ENCODE measurements at regions not wholly inside any gene's neighbourhood (a gene's known extent, or its start where the extent isn't known, plus 50 kb on each side); places are given as distances from the start of the nearest gene placed in this dataset.

GRCh38 chr2:153393518-153393917, 85.0 kb downstream of the RPRM start:
- no peak for TF ChIP-seq GABPA (IDR thresholded peaks at IDR 0.05 in 1 of 2, conservative IDR thresholded peaks at IDR 0.05 in 1 of 2)
- TF ChIP-seq HNF4A (conservative IDR thresholded peaks at IDR 0.05): no peak
- TF ChIP-seq CTCF (IDR thresholded peaks at IDR 0.05; ENCODE audit: low read depth, low read length, missing input control): no peak
- no peak for TF ChIP-seq FOXA1 (IDR thresholded peaks at IDR 0.05)
- no peaks in the 10 kb centered on the region for H3K9me3 ChIP-seq (ENCODE audit: control insufficient read depth in 4 of 4, low read length in 3 of 4)
- no peak overlapping the region for H3K27ac ChIP-seq (ENCODE audit: low read depth in 1 of 2, low read length in 2 of 2)
- H3K4me1 ChIP-seq (ENCODE audit: control insufficient read depth in 4 of 4, insufficient read depth in 4 of 4, low read length in 3 of 4): no peaks in the 10 kb centered on the region
- H3K27me3 ChIP-seq (ENCODE audit: control insufficient read depth in 4 of 4, insufficient read depth in 4 of 4, low read length in 3 of 4): no peaks in the 10 kb centered on the region
- no peaks in the 10 kb centered on the region for H3K36me3 ChIP-seq (ENCODE audit: control insufficient read depth in 4 of 4, insufficient read depth in 3 of 4, low read depth in 1 of 4, low read length in 3 of 4)
- 55% methylated on average over 3 of the region's 3 CpGs for WGBS
- H3K9ac ChIP-seq (ENCODE audit: low read depth in 1 of 2, low read length in 2 of 2): no peak overlapping the region
- H3K4me3 ChIP-seq (ENCODE audit: low read depth in 1 of 3, low read length in 3 of 3): no peak overlapping the region
- DNase-seq (ENCODE audit: low spot score): no peak

- WGBS: 71% methylated on average over 5 of the region's 5 CpGs
- Histone ChIP-seq H3K9ac (ENCODE audit: low read depth in 1 of 2, low read length in 2 of 2) (no peak overlapping the region), H3K4me3 (ENCODE audit: low read depth in 1 of 3, low read length in 3 of 3) (no peak overlapping the region), H3K9me3 (ENCODE audit: control insufficient read depth in 4 of 4, low read length in 3 of 4) (no peaks in the 10 kb centered on the region), H3K36me3 (ENCODE audit: control insufficient read depth in 4 of 4, insufficient read depth in 3 of 4, low read depth in 1 of 4, low read length in 3 of 4) (no peaks in the 10 kb centered on the region), H3K27ac (ENCODE audit: low read depth in 1 of 2, low read length in 2 of 2) (no peak overlapping the region), H3K4me1 (ENCODE audit: control insufficient read depth in 4 of 4, insufficient read depth in 4 of 4, low read length in 3 of 4) (no peaks in the 10 kb centered on the region), H3K27me3 (ENCODE audit: control insufficient read depth in 4 of 4, insufficient read depth in 4 of 4, low read length in 3 of 4) (no peaks in the 10 kb centered on the region)
- TF ChIP-seq NR2F2 (IDR thresholded peaks at IDR 0.05) (no peak), FOXA2 (IDR thresholded peaks at IDR 0.05) (no peak), HNF4G (IDR thresholded peaks at IDR 0.05) (no peak), TAF1 (conservative IDR thresholded peaks at IDR 0.05) (no peak), YY1 (IDR thresholded peaks at IDR 0.05) (no peak), ZBTB33 (IDR thresholded peaks at IDR 0.05) (no peak), RXRA (IDR thresholded peaks at IDR 0.05) (no peak), MAX (IDR thresholded peaks at IDR 0.05) (no peak), REST (IDR thresholded peaks at IDR 0.05) (no peak), JUND (IDR thresholded peaks at IDR 0.05) (no peak), SP1 (IDR thresholded peaks at IDR 0.05) (no peak), EGR1 (IDR thresholded peaks at IDR 0.05; ENCODE audit: low read depth in 2 of 2) (no peak), RAD21 (IDR thresholded peaks at IDR 0.05) (no peak), ATF3 (IDR thresholded peaks at IDR 0.05) (no peak), FOXA1 (IDR thresholded peaks at IDR 0.05) (no peak), GABPA (IDR thresholded peaks at IDR 0.05 in 1 of 2, conservative IDR thresholded peaks at IDR 0.05 in 1 of 2) (no peak), HNF4A (conservative IDR thresholded peaks at IDR 0.05) (no peak)
- DNase-seq (ENCODE audit: low spot score): no peak
Measured at GRCh38 chr2:153391131-153391530, 87.4 kb downstream of the RPRM start.

All from liver (tissue), 8 donors.